ENCODE measurements at regions not wholly inside any gene's neighbourhood (a gene's known extent, or its start where the extent isn't known, plus 50 kb on each side); places are given as distances from the start of the nearest gene placed in this dataset.

DNA sequence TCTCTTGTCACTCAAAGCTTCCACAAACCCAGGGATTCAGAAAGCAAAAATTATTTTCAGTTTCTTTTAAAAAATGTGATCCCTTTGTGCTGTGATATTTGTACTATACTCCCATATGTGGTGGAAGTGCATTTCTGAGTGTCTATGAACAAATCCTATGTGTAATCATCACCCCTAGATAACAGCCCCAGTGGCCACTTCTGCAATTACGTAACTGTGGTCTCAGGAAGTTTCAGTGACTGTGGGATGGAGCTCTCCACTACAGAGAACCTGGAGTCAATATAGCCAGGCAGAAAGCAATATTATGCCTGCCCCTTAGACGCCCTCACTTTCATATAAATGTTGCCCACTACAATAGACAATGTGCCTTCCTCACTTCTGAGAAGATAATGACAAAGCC is 1101.7 kb upstream of the GHITM start:
- intact Hi-C loops (cut with DNase I) = no loop called here
- DNase-seq (ENCODE audit: low spot score) = no peak

GRCh38 chr10:83038631-83039030 is 1100.7 kb upstream of the GHITM start:
- intact Hi-C loops (cut with DNase I) = no loop called here
- no peak for DNase-seq (ENCODE audit: low spot score)

- no peak for DNase-seq (ENCODE audit: low spot score)
- intact Hi-C loops (cut with DNase I) = no loop called here
These were observed 1093.6 kb upstream of the GHITM start for GRCh38 chr10:83045731-83046130.

DNA sequence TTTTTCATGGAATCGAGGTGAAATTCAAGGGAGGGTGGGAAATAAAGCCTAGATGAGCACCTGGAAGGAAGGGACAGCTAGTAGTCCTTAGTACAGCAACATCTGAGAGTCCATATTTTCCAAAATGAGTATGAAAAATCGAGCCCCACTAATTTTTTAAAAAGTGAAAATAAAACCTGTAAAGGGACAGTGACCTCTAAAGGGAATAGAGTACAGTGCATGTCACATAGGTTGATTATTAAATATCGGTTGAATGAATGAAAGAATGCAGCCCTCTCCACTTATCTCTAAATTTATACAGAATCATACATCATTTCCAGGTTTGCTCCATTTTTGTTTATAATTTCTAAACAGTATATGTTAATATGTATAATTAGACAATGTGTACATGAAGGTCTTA is 1088.5 kb upstream of the GHITM start:
- no peak for DNase-seq (ENCODE audit: low spot score)
- intact Hi-C loops (cut with DNase I) = no loop called here

- no peak for DNase-seq (ENCODE audit: low spot score)
- intact Hi-C loops (cut with DNase I) = no loop called here
These were observed 1076.4 kb upstream of the GHITM start for GRCh38 chr10:83062871-83063270.

GRCh38 chr10:83073472-83073871 is 1065.8 kb upstream of the GHITM start:
- intact Hi-C loops (cut with DNase I) = no loop called here
- DNase-seq (ENCODE audit: low spot score) = no peak

- intact Hi-C loops (cut with DNase I) = no loop called here
- no peak for DNase-seq (ENCODE audit: low spot score)
These were observed 1064.1 kb upstream of the GHITM start for GRCh38 chr10:83075016-83075814.

DNA sequence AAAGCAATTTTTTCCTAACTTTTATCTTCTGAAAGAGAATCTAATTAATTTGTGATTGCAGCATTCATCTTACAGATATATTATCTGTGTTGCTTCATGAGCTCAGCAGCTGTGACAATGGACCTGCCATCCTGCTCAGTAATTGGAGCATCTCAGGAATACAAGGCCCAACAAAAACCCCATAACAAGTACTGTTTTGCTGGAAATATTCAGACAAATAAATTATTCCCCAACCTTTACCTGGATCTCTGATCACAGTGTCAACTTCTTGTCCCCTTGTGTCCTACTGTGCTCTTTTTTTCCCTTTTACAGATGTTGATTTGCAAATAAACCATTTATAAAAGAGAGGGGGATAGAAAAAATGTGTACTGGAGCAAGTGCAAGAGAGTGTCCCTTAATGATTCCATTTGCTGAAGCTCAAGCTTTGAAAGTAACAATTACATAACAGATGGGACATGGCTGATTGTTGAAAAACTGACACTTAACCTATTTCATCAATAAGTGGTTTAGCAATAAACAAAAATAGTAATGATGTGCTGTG is 1063.4 kb upstream of the GHITM start:
- intact Hi-C loops (cut with DNase I) = no loop called here
- DNase-seq (ENCODE audit: low spot score) = no peak

GRCh38 chr10:83076443-83076842 is 1062.9 kb upstream of the GHITM start:
- intact Hi-C loops (cut with DNase I) = no loop called here
- DNase-seq (ENCODE audit: low spot score) = no peak

GRCh38 chr10:83078160-83078559 is 1061.1 kb upstream of the GHITM start:
- intact Hi-C loops (cut with DNase I) = no loop called here
- DNase-seq (ENCODE audit: low spot score) = no peak

DNA sequence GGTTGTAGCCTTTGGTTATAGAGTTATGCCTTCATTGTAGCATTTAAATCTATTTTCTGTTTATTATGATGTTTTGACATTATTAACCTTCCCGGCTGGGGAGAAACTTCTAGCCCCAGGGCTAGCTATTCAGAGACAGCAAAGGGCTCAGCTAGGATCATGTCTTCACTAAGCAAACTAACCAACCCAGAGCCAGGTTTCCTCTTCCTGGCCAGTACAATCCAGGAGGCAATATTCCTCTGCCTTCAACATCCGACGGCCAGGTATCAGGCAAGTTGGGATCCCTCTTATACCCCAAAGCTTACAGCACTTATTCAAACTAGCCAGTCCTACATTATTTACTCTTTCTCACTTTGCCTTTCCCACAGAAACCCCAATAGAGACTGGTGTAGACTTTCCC is 1060.7 kb upstream of the GHITM start:
- DNase-seq (ENCODE audit: low spot score) = no peak
- intact Hi-C loops (cut with DNase I) = no loop called here

DNA sequence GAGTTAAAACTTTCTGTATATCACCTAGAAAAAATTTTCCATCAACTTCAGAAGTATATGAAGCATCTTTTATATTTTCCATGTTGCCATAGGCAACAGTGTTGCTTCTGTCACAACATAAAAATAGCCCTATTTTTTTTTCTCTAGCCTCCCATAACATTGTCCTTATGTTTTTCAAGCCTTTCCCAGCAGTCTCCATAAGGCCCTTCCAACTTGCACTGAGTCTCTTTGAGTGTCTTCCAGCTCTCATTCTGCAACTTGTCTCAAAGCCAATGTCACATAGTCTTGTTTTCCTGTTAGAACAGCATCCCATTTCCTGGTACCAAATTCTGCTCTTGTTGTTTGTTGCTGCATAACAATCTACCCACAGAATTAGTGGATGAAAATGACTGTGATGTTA is 1055.5 kb upstream of the GHITM start:
- no peak for DNase-seq (ENCODE audit: low spot score)
- intact Hi-C loops (cut with DNase I) = no loop called here

DNA sequence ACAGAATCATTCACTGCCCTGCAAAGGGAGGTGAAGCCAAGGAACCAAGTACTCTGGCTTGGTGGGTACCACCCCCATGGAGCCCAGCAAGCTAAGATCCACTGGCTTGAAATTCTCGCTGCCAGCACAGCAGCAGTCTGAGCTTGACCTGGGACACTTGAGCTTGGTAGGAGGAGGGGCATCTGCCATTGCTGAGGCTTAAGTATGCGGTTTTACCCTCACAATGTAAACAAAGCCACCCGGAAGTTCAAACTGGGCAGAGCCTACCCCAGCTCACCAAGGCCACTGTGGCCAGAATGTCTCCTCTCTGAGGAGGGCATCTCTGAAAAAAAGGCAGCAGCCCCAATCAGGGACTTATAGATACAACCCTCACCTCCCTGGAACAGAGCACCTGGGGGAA is 1050.0 kb upstream of the GHITM start:
- no peak for DNase-seq (ENCODE audit: low spot score)
- intact Hi-C loops (cut with DNase I) = no loop called here

DNA sequence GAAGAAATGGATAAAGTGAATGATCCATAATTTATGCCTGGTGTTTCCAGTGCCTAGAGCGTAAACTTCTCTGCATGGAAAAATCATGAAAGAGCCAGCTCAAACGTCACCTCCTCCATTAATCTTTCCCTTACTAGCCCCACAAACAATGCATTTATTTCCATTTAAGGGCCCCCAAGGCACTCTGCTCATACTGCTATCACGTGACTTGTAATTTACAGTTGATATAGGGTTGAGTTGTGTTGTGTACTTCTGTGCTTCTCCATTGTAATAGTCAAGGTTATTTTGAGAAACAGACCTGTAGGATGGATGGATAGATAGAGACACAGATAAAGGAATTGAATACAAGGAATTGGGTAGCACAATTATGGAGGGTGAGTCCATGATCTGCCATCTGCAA is 1034.7 kb upstream of the GHITM start:
- DNase-seq (ENCODE audit: low spot score) = no peak
- intact Hi-C loops (cut with DNase I) = no loop called here

GRCh38 chr10:83108565-83109333 is 1030.6 kb upstream of the GHITM start:
- DNase-seq (ENCODE audit: low spot score) = peak; percentile 61
- intact Hi-C loops (cut with DNase I) = no loop called here

- DNase-seq (ENCODE audit: low spot score) = no peak
- intact Hi-C loops (cut with DNase I) = no loop called here
These were observed 1020.0 kb upstream of the GHITM start for GRCh38 chr10:83119346-83119745.

DNA sequence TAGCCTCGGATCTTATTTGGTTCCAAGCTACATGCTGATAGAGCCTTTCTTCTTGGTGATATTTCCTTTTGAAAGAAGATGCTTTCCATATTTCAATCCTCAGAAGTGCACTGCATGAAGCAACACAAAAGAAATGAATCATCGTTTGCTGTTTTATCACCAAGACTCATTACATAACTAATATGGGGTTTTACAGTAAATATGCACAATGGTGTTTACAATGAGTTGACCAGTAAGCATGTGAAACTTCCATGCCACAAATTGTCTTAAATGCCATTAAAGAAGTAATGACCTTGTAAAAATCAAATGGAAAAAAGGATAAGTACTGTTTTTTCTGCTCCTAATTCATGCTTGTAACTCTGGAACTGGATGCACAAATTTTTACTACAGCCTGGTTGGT is 1017.0 kb upstream of the GHITM start:
- no peak for DNase-seq (ENCODE audit: low spot score)

GRCh38 chr10:83127942-83128575 is 1011.2 kb upstream of the GHITM start:
- intact Hi-C loops (cut with DNase I) = no loop called here

More for the DNA sequence above, 1017.0 kb upstream of the GHITM start:
- intact Hi-C loops (cut with DNase I) = no loop called here

DNA sequence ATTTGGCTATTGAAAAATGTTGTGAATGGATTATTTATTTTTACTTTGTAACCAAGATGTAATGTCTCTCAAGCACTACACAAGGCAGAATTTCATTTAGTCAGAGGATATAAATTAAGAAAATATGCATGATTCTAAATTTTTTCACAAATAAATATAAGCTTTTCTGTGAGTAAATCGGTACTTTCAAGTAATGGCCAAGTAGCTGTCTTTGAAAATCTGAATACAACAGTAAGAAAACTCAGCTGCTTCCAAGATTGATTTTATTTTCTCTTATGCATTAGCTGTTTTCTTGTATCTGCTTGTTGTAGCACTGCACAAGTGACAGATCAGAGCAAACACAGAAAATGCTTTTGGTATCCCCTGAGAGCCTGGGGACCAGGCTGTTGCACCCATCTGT is 998.5 kb upstream of the GHITM start:
- DNase-seq (ENCODE audit: low spot score) = no peak
- intact Hi-C loops (cut with DNase I) = no loop called here

More at GRCh38 chr10:83127942-83128575, 1011.2 kb upstream of the GHITM start:
- no peak for DNase-seq (ENCODE audit: low spot score)

DNA sequence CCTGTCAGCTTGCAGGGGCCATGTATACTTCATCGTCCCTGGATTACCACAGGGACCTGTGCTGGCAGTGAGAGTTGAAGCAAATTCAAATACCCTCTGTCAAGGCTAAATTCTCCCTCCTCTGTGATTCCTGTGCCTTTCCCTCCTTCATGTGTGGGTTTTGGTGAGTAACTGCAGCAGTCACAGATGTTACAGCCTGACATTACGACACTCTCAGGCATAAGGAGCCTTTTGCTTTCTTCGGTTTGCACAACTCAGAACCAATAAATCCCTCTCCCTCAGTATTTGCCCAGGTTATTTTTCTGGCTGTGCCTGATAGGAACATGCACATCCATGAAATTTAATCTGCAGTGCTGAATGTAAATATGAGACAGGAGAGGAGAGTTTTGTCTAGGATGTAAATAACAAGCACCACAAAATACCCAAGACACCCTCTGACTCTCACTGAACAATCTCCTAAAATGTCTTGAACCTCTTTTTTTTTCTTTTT is 997.2 kb upstream of the GHITM start:
- intact Hi-C loops (cut with DNase I) = no loop called here
- DNase-seq (ENCODE audit: low spot score) = no peak

Measured in posterior vena cava (tissue), 2 donors.